A204.1 (cell line): ENCODE measurements at regions not wholly inside any gene's neighbourhood (a gene's known extent, or its start where the extent isn't known, plus 50 kb on each side); places are given as distances from the start of the nearest gene placed in this dataset.

Experiments
- FAIRE-seq: peaks from 2 replicates; lab custom pipeline; 2012; peaks lifted over from hg19 to GRCh38; lab: Jason Lieb, UNC

GRCh38 chr1:195820925-195821324 is 787.3 kb downstream of the KCNT2 start:
- no peak for FAIRE-seq

DNA sequence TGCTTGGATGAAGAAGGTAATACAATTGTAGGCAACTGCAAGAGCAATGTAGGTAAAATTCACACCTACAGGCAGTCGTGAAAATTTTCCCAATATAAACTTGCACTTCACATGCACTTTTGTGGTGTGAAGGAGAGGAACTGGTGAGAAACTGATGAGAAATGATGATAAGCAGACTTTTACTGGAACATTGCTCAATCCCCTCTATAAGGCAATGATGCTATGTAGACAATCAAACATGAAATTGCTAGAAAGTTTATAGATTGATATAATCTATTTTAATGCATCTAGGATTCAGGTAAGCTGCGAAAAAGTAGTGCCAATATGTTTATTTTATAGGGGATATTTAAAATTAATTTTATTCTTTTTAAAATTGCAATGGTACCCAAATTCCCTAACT is 802.2 kb downstream of the KCNT2 start:
- no peak for FAIRE-seq

DNA sequence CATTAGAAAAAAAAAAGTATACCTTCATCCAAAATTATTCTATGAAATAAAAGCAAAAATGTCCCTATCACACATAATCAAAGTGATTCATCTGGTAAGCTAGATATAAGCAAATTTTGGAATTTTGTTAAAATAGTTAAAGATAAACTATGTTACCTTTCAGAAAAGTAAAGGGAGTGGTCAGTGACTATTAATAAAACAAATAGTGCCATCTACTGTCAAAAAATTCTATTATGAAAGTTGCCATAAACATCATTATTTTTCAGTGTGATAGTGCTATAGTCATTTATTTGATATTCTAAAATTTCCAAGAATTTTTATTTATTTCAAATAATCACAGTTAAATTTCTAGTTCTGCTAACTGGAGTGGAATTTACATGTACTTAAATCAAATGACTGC is 803.7 kb downstream of the KCNT2 start:
- peak; percentile 68 for FAIRE-seq

DNA sequence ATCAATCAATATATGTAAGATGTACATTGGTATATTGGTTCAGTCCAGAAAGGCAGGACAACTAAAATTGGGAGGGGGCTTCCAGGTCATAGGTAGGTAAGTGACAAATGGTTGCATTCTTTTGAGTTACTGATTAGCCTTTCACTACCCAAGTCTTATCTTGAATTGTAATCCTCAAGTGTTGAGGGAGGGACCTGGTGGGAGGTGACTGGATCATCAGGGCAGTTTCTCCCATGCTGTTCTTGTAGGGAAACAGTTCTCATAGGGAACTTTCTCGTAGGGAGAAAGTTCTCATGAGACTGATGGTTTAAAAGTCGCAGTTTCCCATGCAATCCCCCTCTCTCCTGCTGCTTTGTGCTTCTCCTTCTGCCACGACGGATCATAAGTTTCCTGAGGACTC is 809.2 kb downstream of the KCNT2 start:
- no peak for FAIRE-seq

GRCh38 chr1:195794225-195794624 is 814.0 kb downstream of the KCNT2 start:
- FAIRE-seq = no peak

DNA sequence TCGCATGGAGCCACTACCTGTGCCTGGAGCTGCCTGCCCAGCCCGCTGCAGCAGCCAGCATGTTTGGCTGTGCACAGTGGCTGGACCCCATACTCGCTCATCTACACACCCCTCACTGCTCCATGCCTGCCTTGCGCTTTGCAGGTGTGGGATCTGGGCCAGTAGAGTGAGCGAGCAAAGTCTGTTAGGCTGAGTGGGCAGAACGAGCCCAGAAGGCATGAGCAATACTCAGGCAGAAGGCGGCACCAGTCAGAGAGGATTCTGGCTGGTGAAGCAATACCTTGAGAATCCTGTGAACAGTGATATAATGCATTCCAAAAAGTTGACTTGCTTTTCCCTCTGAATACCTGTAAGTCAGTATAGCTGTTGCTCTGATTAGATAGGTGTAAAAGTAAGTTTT is 816.4 kb downstream of the KCNT2 start:
- no peak for FAIRE-seq

DNA sequence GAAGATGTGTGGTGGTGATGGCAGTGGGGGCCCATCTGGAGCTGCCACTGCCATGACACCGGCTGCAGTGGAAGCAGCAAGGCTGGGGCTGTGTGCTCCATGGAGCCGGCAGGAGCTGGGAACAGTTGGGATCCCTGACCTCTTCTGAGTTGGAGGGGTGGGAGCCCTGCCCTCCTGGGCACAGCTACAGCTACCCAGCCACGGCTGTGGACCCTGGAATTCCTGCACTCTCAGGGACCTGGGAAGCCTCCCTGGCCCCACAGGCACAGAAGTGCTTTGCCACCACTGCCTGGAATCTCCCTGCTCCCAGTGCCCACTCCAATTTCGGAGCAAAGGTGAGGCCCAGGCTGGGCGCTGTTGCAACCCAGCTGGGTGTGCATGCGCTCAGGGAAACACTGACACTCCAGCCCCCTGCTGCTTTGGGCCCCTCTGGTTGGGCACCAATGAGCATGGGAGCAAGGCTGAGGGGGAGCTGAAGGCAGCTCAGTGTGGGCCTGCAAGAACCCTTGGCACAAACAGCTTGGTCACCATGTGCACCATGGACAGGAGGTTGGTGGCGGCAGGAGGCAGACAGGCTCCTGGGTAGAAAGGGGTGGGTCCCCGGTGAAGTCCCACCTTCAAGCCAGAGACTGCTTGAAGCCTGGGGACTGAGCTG is 817.6 kb downstream of the KCNT2 start:
- no peak for FAIRE-seq

GRCh38 chr1:195789321-195789720 is 818.9 kb downstream of the KCNT2 start:
- no peak for FAIRE-seq

GRCh38 chr1:195788721-195789120 is 819.5 kb downstream of the KCNT2 start:
- FAIRE-seq = no peak

GRCh38 chr1:195785830-195786229 is 822.4 kb downstream of the KCNT2 start:
- no peak for FAIRE-seq

DNA sequence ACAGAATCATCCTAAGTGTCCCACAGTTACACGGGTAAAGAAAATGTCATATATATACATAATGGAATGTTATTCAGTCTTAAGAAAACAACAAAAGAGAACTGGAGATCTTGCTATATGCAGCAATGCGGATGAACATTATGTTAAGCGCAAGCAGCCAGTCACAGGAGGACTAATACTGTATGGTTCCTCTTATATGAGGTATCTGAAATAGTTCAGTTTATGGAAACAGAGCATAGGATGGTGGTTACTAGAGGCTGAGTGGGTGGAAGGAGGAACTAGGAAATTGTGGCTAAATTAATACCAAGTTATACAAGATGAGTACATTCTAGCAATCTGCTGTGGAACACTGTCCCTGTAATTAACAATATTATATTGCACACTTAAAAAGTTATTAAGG is 834.3 kb downstream of the KCNT2 start:
- no peak for FAIRE-seq

GRCh38 chr1:195769461-195769860 is 838.8 kb downstream of the KCNT2 start:
- FAIRE-seq = no peak

GRCh38 chr1:195768936-195769335 is 839.3 kb downstream of the KCNT2 start:
- no peak for FAIRE-seq

- no peak for FAIRE-seq
These were observed 839.9 kb downstream of the KCNT2 start for GRCh38 chr1:195768377-195768776.

DNA sequence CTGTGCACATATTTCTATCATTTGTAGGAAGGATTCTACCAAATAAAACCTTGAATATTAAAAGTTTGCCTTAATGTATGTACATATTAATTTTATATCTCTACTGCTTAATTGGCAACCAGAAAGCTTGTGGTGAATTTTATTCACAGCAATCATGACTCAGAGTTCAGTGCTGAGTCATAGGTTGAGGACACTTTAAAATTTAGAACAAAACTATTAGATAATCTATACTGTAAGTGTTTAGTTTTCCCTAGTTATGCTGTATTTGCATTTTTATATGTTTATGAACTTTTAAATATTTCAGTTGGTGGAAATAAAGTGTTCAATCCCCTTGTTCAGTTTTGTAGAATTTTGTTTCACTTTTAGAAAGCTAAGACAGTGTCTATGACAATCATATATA is 841.5 kb downstream of the KCNT2 start:
- no peak for FAIRE-seq

- no peak for FAIRE-seq
These were observed 843.1 kb downstream of the KCNT2 start for GRCh38 chr1:195765099-195765498.

- FAIRE-seq = no peak
These were observed 844.3 kb downstream of the KCNT2 start for GRCh38 chr1:195763907-195764374.

DNA sequence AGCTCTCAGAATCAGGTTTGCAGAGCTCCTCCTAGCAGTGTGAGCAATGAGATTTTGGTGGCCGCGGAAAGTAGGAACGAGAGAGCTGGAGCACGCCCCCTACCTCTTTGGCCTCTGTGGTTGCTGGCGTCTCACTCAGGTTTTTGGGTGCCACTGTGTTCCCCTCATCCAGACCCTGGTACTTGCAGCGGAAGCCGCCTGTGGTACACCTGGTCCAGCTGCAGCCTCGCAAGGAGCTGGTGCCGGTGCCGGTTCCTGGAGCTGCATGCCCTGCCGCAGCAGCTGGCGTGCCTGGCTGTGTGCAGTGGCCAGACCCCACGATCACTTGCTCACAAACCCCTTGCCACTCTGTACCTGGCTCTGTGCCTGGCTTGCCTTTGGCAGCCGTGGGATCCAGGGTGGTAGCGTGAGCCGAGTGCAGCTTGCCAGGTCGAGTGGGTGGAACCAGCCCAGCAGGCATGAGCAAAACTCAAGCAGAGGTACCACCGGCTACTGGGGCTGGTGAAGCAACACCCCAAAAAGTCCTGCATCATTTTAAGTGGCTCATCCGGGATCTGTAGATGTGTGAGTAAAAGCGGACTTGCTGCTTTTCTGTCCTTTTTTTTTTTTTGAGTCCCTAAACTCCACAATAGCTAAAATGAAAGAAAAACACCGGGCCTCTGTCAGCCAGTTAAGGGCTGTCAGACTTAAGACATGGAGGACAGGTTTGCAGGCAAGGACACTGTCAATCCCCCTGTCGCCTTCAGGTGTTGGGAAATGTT is 844.9 kb downstream of the KCNT2 start:
- no peak for FAIRE-seq

DNA sequence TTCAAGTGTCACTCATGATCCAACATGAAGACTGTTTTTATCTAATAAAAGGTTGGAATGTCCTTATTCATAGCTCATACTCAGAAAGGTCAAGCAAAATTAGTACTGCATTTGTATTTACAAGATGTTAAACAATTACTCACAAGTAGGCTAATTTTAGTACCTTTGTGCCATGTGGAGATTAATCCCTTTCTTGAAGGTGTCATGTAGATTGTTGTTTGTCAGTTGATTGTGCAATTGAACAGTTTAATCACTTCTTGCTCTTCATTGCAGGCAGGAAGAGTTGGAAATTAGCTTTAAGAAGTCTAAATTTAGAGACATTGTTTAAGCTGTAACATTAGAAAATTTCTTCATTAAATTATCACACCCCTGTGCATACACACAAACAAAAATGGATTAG is 847.1 kb downstream of the KCNT2 start:
- FAIRE-seq = no peak

DNA sequence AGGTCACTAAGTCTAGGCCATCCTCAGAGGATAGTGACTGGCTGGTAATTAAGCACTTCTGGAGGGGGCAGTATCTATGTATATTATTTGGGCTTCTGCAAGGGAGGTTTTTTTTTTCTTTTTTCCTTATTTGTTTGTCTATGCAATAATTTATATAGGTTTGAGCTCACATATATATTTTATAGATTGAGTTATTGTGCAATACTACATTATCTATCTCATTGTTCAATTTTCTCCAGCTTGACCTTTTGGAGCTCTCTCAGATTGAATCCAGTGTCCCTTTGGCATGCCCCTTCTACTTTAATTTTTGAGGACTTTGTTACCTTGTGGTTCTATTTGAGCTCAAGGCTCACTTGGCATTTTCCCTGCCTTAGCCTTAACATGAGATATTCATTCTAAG is 852.1 kb downstream of the KCNT2 start:
- FAIRE-seq = no peak

- no peak for FAIRE-seq
These were observed 853.4 kb downstream of the KCNT2 start for GRCh38 chr1:195754874-195755273.

DNA sequence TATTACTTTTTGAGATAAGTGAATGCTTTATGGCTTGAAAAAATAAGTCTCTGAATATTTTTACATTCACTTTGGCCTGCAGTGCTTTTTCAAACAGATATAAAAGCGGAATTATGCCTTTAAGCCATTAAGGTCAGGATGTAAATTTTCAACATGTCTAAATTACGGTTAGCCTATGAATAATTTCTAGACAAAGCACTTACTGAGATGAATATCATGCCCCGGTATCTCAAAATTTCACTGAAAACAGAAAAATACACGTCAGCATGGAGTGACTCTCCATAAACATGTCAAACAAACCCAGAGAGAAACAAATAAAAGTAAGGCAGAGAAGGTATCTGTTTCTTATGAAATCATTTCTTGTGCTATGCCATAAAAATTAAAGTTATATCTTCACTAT is 853.9 kb downstream of the KCNT2 start:
- no peak for FAIRE-seq

- no peak for FAIRE-seq
These were observed 859.3 kb downstream of the KCNT2 start for GRCh38 chr1:195748969-195749368.
